Osteocyte (in vitro differentiated cells): ENCODE measurements at regions not wholly inside any gene's neighbourhood (a gene's known extent, or its start where the extent isn't known, plus 50 kb on each side); places are given as distances from the start of the nearest gene placed in this dataset.
"Not testable (repeated sequence)": the region's sequence is repeated elsewhere in the genome, so short reads cannot be mapped to it uniquely, and the experiment has no call there.

Source experiments
- DNase-seq: peaks from one replicate; pipeline ENCODE4 v3.0.0; 2021; ENCODE audit warnings: mixed read lengths; ENCODE audit not compliant: unreplicated experiment; ENCODE audit errors: extremely low spot score
- H3K27ac Mint-ChIP-seq: one replicate; pipeline ENCODE4 v1.8.0; 2021; ENCODE audit warnings: mild to moderate bottlenecking, mixed read lengths; ENCODE audit not compliant: unreplicated experiment
- H3K27me3 Mint-ChIP-seq: one replicate; pipeline ENCODE4 v1.8.0; 2021; ENCODE audit warnings: mixed read lengths; ENCODE audit not compliant: unreplicated experiment
- H3K36me3 Mint-ChIP-seq: one replicate; pipeline ENCODE4 v1.8.0; 2021; ENCODE audit warnings: mixed read lengths; ENCODE audit not compliant: unreplicated experiment
- H3K4me1 Mint-ChIP-seq: one replicate; pipeline ENCODE4 v1.8.0; 2021; ENCODE audit warnings: mixed read lengths; ENCODE audit not compliant: unreplicated experiment
- H3K4me3 Mint-ChIP-seq: one replicate; pipeline ENCODE4 v1.8.0; 2021; ENCODE audit warnings: mild to moderate bottlenecking, moderate library complexity, mixed read lengths; ENCODE audit not compliant: unreplicated experiment
- H3K9me3 Mint-ChIP-seq: one replicate; pipeline ENCODE4 v1.8.0; 2021; ENCODE audit warnings: mixed read lengths; ENCODE audit not compliant: unreplicated experiment
- TF ChIP-seq, protein P1 (sequence below): fragments of 200-600 bp; sonication (generic); IDR thresholded peaks from 2 replicates; pipeline ENCODE4 v1.5.0; 2021; ENCODE audit warnings: antibody characterized with exemption, mild to moderate bottlenecking, moderate library complexity

DNA sequence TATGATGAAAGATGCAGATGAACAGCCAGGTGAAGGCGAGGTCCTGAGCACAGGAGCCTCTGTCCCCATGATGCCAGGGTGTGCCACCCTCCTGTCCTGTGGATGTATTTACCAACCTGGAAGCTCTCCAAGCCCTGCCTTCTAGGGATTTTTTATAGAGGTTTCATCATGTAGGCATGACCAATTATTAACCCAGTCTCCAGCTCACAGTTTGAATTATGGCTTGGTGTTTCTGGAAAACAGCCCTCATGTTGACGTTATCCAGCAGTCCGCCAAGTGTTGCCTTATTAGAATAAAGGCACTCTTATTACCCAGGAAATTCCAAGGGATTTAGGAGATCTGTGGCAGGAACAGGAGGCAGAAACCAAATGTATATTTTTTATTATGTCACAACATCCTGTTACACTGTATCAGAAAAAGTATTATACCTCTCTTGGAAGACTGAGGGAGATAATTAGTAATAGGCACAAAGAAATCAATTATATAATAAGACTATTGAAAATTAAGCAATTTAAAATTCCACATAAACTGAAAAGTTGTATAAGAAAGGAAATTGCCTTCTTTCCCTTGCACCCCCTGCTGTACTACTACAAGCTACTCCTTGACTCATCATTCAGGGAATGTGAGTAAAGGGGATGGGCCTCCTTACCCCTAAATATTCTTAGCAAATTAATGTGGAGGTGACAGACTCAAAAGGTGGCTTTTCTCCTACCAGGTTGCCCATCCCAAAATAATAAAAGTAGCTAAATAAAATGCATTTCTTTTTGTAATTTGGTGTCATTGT, 129.6 kb downstream of the ZNF330 start:
- Mint-ChIP-seq H3K4me1 (peaks cover 31% of the 10 kb centered on the region), H3K9me3 (peaks cover 7% of the 10 kb centered on the region), H3K27me3 (no peaks in the 10 kb centered on the region), H3K36me3 (no peaks in the 10 kb centered on the region), H3K4me3 (no peak overlapping the region), H3K27ac (peak overlapping the region; percentile 44)
- no peak for DNase-seq
- TF ChIP-seq, protein P1, sequence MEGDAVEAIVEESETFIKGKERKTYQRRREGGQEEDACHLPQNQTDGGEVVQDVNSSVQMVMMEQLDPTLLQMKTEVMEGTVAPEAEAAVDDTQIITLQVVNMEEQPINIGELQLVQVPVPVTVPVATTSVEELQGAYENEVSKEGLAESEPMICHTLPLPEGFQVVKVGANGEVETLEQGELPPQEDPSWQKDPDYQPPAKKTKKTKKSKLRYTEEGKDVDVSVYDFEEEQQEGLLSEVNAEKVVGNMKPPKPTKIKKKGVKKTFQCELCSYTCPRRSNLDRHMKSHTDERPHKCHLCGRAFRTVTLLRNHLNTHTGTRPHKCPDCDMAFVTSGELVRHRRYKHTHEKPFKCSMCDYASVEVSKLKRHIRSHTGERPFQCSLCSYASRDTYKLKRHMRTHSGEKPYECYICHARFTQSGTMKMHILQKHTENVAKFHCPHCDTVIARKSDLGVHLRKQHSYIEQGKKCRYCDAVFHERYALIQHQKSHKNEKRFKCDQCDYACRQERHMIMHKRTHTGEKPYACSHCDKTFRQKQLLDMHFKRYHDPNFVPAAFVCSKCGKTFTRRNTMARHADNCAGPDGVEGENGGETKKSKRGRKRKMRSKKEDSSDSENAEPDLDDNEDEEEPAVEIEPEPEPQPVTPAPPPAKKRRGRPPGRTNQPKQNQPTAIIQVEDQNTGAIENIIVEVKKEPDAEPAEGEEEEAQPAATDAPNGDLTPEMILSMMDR = no peak

DNA sequence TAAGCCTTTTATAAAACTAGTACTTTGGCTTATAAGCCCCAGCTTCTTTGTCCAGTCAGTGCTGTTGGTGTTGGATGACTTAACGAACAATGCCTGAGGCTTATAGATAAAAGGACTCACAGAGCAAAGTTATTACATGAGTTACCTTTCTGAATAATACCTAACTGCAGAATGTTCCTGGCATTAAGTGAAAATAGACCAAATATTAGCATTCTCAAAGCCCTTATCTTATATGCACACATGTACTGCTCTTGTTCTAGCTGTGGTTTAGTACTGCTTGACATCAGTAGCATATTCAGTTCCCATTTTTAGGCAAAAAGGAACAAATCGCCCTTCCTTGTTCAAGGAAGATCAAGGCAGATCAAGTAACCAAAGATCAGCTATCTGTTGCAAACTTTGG, 131.6 kb downstream of the ZNF330 start:
- DNase-seq = no peak
- H3K9me3 Mint-ChIP-seq = peaks cover 7% of the 10 kb centered on the region
- peaks cover 22% of the 10 kb centered on the region for H3K4me1 Mint-ChIP-seq
- H3K27me3 Mint-ChIP-seq = no peaks in the 10 kb centered on the region
- TF ChIP-seq, protein P1 = no peak
- H3K36me3 Mint-ChIP-seq = no peaks in the 10 kb centered on the region
- no peak overlapping the region for H3K4me3 Mint-ChIP-seq
- no peak overlapping the region for H3K27ac Mint-ChIP-seq

DNA sequence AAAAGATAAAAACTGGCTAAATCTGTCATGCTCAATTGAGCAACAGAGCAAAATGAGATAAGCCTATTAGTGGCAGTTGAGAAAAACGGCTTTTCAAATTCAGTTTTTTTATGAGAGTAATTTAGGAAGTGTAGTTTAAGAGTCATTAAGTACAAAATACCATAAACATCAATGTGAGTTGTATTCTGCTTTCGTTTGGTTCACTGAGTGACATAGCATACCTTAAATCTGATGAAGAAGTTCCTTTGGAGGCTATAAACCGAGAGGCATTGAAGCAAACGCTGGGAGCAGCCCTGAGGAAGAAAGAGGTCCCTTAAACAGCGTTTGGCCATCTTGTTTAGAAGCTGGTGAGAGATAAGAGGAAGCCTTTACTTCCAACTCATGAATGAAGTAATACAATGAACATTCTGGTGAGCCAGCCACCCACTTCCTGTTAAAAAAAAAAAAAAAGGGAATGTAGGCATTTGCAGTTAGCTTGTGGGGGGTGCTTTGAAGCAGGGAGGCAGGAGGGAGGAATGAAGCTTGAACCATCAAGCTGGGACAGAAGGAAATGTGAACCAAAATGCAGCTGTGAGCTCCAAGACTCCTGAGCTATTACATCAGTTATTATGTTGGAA, 132.3 kb downstream of the ZNF330 start:
- peaks cover 7% of the 10 kb centered on the region for H3K9me3 Mint-ChIP-seq
- no peak overlapping the region for H3K4me3 Mint-ChIP-seq
- TF ChIP-seq, protein P1 = no peak
- H3K27ac Mint-ChIP-seq = peak overlapping the region; percentile 27
- H3K4me1 Mint-ChIP-seq = peaks cover 16% of the 10 kb centered on the region
- H3K27me3 Mint-ChIP-seq = no peaks in the 10 kb centered on the region
- no peaks in the 10 kb centered on the region for H3K36me3 Mint-ChIP-seq
- DNase-seq = no peak

DNA sequence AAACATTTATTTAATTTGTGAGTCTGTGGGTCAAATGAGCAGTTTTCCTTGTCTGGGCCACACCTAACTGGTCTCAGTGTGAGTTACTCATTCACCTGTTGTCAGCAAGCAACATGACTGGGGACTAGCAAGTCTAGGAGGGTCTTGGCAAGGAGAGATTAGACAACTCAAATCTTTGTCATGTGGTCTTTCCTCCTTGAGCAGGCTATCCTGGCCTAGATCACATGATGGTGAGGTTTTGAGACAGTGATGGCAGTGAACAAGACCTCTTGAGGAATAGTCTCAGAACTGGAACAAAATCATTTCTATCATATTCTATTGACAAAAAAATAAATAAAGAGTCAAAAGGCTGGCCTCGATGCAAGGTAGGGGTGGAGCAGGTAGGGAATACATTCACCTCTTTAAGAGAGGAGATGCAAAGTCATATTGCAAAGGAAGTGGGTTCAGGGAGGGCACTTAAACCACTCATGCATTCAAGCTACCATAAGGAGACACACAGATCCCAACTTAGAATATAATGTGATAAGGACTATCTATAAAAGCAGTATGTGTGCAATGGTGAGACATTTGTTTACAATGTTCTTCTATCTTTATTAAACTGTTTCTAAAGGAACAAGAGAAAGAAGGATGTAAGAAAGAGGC, 135.7 kb downstream of the ZNF330 start:
- no peaks in the 10 kb centered on the region for H3K27me3 Mint-ChIP-seq
- H3K4me1 Mint-ChIP-seq = peaks cover 11% of the 10 kb centered on the region
- no peak overlapping the region for H3K27ac Mint-ChIP-seq
- H3K9me3 Mint-ChIP-seq = peaks cover 11% of the 10 kb centered on the region
- no peak overlapping the region for H3K4me3 Mint-ChIP-seq
- no peaks in the 10 kb centered on the region for H3K36me3 Mint-ChIP-seq
- TF ChIP-seq, protein P1 = no peak
- no peak for DNase-seq

DNA sequence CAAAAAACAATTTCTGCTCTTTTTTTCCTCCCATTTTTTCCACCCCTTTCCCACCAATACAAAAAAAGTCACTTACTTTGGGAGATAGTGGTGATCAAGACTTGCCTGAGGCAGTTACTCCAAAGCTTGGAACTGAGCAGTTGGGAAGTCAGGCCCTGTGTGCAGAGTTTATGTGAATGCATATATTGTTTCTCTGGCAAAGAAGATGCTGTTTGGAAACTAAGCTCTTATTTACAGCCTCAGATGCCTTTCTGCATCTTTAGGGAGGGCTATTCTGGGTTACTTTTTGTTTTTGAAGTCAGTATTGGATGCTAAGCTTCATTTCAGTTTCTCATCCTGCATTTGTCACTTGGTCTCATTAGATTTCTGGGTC, 136.3 kb downstream of the ZNF330 start:
- TF ChIP-seq, protein P1 = no peak
- H3K9me3 Mint-ChIP-seq = peaks cover 11% of the 10 kb centered on the region
- no peaks in the 10 kb centered on the region for H3K27me3 Mint-ChIP-seq
- H3K36me3 Mint-ChIP-seq = no peaks in the 10 kb centered on the region
- H3K4me1 Mint-ChIP-seq = peaks cover 11% of the 10 kb centered on the region
- DNase-seq = no peak
- no peak overlapping the region for H3K27ac Mint-ChIP-seq
- no peak overlapping the region for H3K4me3 Mint-ChIP-seq

DNA sequence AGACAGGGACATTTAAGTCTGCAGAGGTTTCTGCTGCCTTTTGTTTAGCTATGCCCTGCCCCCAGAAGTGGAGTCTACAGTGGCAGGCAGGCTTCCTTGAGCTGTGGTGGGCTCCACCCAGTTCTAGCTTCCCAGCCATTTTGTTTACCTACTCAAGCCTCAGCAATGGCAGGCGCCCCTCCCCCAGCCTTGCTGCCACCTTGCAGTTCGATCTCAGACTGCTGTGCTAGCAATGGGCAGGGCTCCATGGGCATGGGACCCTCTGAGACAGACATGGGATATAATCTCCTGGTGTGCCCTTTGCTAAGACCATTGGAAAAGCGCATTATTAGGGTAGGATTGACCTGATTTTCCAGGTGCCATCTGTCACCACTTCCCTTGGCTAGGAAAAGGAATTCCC, 147.5 kb downstream of the ZNF330 start:
- not testable (repeated sequence) for H3K36me3 Mint-ChIP-seq, H3K4me1 Mint-ChIP-seq, H3K9me3 Mint-ChIP-seq, H3K4me3 Mint-ChIP-seq, DNase-seq, H3K27me3 Mint-ChIP-seq, H3K27ac Mint-ChIP-seq
